ENCODE measurements at regions not wholly inside any gene's neighbourhood (a gene's known extent, or its start where the extent isn't known, plus 50 kb on each side); places are given as distances from the start of the nearest gene placed in this dataset.
"Not testable (repeated sequence)": the region's sequence is repeated elsewhere in the genome, so short reads cannot be mapped to it uniquely, and the experiment has no call there.

DNA sequence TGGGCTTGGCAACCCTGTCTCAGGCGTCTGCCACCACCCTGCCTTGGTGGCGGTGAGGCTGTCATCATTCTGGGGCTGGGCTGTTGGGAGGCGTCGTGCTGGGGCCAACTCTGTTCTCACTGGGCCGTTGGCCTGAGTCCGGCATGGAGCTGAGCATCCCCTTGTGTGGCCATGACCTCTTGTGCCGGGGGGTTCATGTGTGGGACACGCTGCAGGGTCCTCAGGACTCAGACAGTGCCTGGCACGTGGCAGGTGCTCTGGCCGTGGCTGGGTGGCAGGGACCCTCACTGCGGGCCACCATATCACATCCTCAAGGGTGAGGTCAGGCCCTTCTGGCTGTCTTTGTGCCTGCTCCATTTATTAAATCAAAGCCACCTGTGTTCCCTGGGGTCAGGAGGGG, 197.4 kb downstream of the BANP start:
- not testable (repeated sequence) for DNase-seq

DNA sequence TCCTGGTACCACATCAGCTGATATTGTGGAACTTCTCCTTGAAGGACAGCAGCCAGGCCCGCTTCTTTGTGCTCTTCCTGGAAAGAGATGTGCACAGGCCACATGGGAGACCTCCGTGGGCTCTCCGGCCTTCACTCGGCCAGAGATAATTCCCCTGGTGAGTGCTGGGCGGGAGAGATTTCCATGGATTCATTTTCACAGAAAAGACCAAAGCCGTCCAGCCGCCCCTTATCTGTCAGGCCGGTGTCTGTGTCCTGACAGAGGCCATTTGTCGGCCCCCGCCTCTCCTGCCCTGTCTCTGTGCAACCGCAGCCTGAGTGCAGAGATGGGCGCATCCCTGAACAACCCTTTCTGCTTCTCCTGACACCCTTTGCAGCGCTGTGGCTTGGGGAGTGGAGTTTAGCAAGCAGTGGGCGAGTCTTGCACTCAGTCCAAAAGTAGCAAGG, 197.9 kb downstream of the BANP start:
- not testable (repeated sequence) for DNase-seq

DNA sequence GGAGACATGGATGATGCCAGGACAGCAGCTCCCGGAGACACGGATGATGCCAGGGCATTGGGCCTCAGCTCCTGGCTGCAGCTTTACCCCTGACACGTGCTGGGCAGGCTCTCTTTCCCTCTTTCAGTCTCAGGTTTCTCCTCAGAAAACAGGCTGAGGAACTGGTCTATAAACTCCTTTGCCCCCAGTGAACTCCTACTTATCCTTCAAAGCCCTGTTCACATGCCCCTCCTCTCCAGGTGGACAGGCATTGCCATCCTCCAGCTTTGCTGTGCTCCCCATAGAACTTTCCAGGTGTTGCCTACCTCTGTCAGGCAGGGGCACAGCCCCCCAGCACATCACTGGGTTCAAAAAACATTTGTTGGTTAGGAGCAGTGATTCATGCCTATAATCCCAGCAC, 198.4 kb downstream of the BANP start:
- not testable (repeated sequence) for DNase-seq

DNA sequence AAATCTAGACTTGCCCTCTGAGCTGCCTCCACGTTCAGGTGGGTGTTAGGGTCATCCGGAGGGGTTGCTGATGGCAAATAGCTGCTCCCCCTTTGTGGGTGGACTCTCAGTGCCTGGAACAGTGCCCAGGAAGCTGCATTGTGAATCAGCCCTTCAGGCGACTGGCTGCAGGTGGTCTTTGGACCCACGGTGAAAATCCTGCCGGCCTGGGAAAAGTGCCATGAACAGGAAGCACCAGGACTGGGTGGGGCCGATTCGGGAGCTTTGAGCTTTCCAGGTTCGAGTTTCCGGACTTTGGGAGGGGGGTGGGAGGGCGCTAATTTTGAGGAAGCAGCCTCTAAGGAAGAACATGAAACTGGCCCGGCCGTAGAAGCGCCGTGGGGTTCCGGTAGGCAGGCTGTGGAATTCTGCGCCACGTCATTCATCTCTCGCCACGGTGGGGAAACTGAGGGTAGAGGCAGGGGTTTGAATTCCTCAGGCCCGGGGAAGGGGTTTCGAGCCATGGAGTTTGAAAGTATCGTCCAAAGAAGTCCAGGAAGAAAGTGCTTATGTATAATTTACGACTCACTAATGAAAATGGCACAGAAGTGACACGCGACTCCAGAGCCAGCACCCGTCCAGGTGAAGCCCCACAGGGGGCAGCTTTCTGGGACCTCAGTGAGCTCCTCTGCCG, 199.4 kb downstream of the BANP start:
- DNase-seq, result not testable (repeated sequence)

DNA sequence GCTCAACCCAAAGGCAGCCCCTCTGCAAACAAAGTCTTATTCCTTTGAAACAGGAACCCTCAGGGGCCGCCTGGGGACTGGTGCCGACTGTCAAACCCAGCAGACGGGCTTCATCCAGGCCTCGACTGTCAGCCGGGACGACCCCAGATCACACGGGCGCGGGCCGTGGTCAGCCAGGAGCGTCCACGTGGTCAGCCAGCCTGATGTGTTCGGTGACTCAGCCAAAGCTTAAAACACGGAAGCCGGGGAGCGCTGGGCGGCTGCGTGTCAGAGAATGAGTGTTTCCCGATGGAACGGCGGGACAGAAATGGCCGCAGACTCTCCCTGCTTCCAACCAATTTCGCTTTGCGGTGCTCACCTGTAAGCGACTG, 199.9 kb downstream of the BANP start:
- DNase-seq, result not testable (repeated sequence)

DNA sequence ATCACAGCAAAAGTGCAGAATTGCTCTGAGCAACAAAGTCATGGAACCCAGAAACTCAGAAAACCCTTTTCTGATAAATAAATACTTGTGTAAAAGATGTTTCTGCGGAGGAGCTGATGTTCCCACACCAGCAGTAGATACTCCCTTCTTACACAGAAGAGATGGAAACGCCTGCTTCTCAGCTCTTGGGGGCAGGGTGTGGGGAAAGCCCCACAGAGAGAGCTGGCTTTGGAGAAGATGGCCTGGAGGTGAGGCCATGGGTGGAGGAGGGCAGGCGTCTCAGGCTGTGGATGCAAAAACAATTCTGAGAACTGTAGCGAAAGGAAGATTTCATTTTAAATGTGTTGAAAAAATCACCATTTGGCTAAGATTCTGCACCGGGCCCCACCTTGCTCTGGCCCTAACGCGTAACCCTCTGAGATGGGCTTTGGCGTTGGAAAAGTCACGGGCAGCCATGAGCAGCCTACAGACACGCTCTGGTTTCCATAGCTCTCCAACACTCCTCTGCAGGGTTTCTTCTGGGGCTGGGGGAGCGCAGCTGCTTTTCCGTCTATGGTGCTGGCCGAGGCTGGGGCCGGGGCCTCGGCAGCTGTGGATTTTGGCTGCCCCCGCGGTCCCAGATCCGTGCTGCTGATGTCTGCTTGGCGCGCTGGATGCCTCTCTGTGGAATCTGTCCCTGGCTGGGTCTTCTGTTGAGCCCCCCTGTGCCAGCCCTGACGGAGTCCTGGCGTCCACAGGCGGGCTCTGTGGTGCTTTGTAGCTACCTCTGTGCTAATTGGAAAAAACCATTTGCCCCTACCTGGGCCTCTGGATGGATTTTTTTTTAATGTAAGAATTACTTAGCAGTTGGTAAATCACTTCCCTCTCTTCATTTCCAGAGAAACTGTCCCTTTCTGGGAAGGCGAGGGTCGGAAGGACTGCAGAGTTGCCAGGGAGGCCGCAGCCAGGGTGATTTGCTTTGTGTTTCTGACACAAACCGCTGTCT, 200.9 kb downstream of the BANP start:
- DNase-seq, result not testable (repeated sequence)

DNA sequence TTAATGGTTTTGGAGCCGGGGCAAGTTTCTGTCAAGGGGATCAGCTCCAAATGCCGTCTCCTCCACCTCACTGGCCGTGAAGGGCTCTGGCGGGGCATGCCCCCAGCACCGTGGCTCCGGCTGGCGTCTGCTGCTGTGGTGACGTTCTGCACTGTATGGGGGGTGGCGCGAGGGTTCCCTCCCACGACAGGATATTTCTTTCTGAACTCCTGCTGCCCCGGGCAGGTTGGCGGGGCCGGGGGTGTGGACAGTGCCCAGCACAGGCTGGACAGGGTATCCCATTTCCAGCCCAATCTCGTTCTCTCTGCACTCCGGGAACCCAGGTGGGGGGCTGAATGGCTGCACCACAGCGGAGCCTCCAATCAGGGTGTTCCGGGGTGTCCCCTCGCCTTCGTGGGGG, 201.6 kb downstream of the BANP start:
- not testable (repeated sequence) for DNase-seq

DNA sequence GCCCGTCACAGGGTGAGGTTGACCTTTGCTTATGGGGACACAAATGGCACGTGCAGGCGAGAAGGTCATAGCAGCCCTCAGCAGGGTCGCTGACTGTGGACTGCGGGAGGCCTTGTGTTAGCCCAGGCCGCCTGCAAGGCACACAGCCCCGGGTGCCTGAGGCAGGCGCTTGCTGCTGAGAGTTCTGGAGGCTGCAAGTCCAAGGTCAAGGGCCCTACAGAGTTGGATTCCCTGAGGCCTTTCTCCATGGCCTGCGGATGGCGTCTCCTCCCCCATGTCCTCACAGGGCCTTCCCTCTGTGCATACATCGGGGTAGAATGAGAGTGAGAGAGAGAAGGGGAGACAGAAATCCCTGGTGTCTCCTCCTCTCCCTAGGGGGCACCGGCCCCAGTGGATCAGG, 202.3 kb downstream of the BANP start:
- DNase-seq, result not testable (repeated sequence)

DNA sequence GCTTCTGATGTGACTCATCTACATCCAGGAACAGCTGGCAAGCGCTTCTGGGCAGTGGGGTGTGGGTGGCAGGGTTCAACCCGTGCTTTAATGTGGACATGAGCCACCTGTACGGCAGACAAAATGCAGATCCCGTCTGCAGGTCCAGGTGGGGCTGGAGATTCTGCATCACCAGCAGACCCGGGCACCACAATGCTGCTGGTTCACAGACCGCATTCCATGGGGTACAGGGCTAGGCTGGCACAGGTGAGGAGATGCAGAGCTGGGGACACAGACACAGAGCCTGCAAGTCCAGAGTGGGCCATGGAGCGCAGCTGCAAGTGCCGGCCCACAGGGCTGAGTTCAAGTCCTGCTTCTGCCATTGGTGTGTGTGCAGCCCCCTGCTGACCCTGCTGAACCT, 203.7 kb downstream of the BANP start:
- not testable (repeated sequence) for DNase-seq

DNA sequence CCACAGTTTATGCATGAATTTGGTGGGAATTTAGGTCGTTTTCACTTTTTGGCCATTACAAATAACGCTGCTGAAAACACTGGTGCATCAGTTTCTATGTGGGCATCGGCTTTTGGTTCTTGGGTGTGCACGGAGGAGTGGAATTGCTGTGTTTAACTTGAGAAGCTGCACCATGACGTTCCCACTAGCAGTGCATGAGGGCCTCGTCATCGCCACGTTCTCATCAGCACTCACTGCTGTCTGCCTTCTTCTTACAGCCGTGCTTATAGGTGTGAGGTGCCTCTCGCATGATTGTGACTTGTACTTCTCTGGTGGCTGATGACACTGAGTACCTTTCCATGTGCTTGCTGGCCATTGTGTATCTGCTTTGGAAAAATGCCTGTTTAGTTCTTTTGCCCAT, 204.4 kb downstream of the BANP start:
- not testable (repeated sequence) for DNase-seq

DNA sequence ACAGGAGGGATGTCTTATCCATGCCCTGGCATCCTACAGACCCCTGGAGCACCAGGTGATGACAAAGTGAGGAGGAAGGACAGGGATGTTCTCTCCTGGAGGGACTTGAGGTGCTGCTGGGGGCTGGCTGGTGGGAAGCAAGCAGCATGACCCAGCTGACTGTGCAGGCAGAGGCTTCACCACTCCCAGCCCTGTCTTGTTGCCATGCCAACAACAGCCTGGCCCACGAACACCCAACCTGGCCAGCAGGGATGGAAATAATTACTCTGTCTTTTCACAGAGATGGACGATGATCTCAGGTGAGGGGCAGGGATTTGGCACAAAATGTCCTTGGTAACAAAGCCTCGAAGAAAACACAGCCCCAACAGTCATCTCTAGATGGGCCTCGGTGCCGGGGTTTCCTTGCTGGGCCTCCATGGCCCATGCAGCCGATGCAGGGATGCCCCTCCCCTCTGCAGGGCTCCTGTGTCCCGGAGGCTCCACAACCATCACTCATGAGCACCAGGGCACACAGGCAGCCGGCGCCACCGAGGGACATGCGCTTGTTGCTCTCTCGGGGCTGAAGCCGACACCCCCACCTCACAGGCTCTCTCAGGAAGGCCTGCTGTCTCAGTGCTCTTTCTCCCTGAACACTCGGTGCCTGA, 205.5 kb downstream of the BANP start:
- DNase-seq, result not testable (repeated sequence)

DNA sequence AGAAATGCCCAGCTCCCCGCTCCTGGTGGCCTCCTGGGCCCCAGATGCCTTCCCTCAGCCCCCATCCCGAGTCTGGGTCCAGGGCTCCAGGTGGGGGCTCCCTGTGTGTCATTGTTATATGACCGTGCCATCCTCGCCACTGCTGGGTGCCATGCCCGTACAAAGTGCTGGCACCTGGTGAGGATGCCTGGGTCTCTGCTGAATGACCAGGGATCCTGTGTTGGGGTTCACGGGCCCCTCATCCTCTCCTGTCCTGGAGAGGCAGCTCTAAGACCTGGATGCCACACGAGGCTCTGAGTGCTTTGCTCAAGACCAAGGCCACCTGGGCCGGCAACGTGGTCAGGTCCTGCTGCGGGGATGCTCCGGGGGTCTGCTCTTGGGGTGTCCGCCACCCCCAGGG, 206.5 kb downstream of the BANP start:
- not testable (repeated sequence) for DNase-seq

DNA sequence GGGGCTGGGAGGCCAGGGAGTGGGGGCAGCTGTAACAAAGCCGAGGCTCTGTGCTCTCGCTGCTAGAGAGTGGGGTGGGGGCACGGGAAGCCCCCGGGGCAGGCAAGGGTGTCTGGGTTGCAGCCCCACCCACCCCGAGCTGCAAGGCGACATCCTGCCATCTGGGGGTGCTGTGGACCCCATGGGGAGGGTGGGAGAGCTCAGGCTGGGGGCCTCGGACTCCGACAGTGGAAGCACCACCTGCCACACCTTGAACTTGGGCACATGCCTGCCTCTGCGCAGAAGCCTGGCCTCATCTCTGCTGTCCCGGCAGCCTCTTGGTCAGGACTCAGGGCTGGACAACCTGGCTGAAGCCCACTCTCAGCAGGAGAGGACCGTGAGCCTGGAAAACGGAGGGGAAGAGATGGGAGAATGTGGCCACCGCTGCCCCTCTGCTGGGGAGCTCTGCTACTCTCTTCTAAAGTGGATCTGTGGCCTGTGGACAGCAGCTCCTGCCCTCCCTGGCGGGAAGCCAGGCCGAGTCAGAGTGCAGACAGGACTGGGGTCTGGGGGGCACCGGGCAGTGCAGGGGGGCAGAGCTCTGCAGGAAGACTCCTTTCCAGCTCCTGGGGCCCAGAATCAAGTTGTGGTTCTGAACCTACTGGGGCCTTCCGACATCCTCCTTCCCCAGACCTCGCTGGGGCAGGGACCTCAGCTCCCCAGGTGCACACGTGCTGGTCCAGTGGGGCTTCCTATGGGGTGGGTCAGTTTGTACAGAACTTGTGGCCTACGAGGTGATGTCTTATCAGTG, 207.2 kb downstream of the BANP start:
- DNase-seq, result not testable (repeated sequence)

DNA sequence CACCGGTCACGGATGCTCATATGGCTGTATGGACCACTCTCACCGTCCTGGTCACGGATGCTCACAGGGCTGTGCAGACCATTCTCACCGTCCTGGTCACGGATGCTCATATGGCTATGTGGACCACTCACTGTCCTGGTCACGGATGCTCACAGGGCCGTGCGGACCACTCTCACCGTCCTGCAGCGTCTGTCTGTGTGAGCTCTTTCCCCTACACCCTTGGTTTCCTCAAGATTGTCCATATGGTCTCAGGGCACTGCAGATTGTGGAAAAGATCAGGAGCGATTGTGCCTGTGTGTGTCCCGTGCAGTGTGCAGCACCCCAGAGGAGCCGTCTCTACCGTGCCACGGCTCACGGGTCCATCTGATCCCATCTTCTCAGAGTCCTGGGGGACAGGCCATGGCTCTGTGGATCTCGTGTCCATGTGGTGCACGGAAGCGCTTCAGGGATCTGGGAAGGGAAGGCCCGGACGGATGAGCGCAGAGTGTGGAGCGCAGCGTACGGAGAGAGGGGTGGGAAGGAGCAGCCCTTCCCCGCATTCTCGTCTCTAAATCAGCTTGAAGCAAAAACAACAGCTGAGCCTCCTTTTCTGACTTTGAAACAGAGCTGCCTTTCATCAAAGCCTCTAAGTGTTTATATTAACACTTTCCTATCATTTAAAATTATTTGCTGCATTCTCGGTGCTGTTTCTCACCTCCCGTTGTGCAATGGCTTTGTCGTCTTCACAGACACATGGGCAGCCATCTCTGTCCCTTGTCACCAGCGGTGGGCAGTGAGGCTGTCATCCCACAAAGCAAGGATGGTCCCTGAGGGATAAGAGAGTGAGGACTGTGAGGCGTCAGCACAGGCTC, 208.0 kb downstream of the BANP start:
- not testable (repeated sequence) for DNase-seq

DNA sequence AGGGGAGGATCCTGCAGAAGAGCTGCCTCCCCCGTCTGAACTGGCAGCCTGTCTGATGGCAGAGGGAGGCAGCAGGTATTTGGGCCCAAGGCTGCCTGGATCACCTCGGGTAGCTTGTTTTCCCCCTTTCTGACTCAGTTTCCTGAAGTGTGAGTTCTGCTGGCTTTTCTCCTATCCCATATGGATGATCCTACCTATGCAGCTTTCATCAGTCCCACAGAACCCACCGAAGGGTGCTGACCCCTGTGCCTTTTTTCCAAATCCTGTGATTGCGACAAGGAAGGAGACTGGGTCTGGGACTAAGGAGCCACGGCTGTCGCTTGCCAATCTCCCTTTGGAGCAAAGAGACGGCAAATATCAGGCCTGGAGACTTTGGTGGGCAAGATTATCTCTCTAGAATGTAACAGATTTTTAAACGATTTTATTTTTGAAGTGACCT, 208.7 kb downstream of the BANP start:
- not testable (repeated sequence) for DNase-seq

DNA sequence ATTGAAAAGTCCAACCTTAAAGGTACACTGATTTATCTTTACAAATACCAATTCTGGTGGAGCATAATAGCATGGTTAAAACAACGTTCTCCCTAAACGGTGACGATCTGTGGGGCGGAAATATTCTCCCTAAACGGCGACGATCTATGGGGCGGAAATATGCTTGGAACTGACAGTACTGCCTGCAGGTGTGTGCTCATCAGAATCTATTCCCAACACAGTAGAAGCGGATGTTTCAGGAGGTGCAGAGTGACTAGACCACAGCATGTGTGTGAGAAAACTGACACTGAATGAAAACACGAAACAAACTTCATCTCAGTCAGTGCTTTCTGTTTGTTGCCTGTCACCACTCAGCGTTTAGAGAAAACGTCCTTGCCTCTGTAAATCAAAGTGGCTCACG, 210.0 kb downstream of the BANP start:
- not testable (repeated sequence) for DNase-seq

DNA sequence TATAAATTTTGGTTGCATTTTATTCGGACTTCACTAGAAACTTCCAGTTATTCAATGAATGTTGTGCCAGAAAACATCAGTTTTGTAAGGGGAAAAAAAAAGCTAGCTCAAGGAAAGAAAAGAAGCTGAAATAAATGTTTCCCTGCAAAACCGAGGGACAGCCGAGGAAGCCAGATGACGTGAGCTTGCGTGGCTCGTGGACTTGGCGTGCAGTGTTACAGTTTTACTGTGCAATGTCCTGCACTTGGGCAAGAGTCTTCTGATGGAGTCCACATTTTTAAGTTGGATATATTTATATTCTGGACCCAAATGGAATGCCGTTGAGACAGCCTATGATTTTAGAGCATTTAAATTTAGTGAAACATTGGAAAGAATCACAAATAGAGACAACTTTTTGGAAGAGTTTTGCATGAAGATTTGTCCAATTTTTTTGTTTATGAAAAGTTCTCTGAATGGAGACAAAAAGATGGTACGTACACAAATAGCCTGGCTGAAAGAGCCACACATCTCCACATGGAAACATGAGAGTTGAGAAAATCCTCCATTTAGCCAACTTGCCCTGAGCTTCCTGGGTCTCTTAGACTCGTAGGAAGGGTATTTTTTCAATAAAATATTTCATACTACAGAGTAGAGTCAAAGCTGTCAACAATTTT, 210.5 kb downstream of the BANP start:
- DNase-seq, result not testable (repeated sequence)

DNA sequence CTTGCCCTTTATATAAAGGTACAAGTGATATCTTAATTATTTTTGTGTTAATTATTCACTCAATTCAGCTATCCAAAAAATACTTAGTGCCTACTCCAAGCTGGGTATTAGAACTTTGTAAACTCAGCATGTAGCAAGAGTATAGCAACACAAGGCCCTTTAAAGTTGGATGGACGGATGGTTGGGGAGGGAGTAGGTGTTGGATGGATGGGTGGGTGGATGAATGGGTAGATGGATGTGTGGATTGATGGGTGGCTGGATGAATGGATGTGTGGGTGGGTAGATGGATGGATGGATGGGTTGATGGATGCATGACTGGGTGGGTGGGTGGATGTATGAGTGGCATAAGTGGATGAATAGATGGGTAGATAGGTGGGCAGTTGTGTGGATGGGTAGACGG, 211.5 kb downstream of the BANP start:
- DNase-seq, result not testable (repeated sequence)

DNA sequence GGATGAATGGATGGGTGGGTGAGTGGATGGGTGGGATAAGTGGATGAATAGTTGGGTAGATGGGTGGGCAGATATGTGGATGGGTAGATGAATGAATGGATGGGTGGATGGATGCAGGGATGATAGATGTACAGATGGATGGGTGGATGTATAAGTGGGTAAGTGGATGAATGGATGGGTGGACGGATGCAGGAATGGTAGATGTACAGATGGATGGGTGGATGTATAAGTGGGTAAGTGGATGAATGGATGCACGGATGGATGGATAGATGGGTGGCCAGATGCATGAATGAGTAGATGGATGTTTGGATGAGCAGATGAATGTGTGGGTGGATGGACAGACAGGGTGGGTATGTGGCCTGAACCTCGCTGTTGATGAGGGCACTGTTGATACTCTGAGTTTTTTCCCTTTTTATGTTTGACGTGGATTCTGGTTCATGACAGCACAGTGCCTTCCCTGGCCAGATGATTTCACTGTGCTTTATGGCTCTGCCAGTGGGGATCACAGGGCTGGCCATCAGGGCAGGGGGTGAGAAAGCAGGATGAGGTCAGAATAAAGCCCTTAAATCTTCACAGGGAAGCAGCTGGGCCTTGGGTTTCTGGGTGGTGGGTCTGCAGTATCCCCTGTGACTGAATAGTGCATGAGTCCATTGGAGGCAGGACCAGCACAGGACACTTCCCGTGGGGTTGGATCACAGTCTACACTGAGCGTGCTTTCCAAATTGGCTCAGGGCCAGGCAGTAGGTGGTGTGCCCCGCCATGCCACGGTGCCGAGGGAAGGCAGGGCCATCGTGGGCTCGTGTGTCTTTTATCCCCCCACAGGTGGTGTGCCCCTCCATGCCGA, 213.2 kb downstream of the BANP start:
- not testable (repeated sequence) for DNase-seq

DNA sequence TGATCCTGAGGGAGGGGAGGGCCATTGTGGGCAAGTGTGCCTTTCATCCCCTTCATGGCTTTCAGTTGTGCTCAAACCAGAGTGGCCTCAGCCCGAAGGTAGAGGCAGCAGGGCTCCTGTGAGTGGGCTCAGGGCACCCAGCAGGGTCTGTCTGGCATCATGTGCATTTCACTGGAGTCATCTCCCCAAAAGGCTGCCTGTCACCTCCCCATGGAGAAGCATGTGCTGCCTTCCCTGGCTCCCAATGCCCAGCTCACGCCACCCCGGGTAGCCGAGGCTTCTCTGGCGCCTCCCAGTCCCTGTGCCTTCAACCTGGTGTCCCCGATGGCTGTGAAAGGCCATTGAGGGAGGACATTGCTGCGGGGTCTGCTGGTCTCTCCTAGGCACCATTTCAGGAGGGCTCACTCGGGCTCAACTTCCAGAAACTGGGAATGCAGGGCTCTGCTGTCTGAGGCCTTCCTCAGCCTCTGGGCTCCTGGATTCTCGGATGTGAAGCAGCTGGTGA, 213.9 kb downstream of the BANP start:
- not testable (repeated sequence) for DNase-seq

All from activated CD4-positive, alpha-beta T cell treated with anti-CD3 and anti-CD28 coated beads, Interleukin-10, Interleukin-2, amounts not matched to agents 100 ng/mL and 50 ng/mL, durations not matched to agents 16 hours and 8 hours (primary cell).